ENCODE measurements at regions not wholly inside any gene's neighbourhood (a gene's known extent, or its start where the extent isn't known, plus 50 kb on each side); places are given as distances from the start of the nearest gene placed in this dataset.
"Not testable (repeated sequence)": the region's sequence is repeated elsewhere in the genome, so short reads cannot be mapped to it uniquely, and the experiment has no call there.

GRCh38 chr6:68197356-68197755, 437.7 kb upstream of the ADGRB3 start:
- no peaks in the 10 kb centered on the region for H3K27me3 Mint-ChIP-seq
- H3K36me3 ChIP-seq (ENCODE audit: insufficient read depth, low read length): no peaks in the 10 kb centered on the region
- no peak overlapping the region for H3K4me3 Mint-ChIP-seq
- intact Hi-C loops (cut with micrococcal nuclease): no loop called here
- no peaks in the 10 kb centered on the region for H3K36me3 Mint-ChIP-seq
- no peaks in the 10 kb centered on the region for H3K27me3 ChIP-seq (ENCODE audit: insufficient read depth, low read length)
- no peaks in the 10 kb centered on the region for H3K4me1 ChIP-seq (ENCODE audit: insufficient read depth, low read length)
- CTCF ChIA-PET (ENCODE audit: partially characterized antibody): no interaction called here
- no peak overlapping the region for H3K27ac Mint-ChIP-seq
- no peak overlapping the region for H3K27ac ChIP-seq (ENCODE audit: low read depth, low read length)
- DNase-seq: no peak
- H3K4me1 Mint-ChIP-seq: no peaks in the 10 kb centered on the region
- H3K9me3 Mint-ChIP-seq: peaks cover 0 to 21% (median 6%) of the 10 kb centered on the region in 8 donors
- no peaks in the 10 kb centered on the region for H3K9me3 ChIP-seq (ENCODE audit: control insufficient read depth in 1 of 2, low read length in 2 of 2)
- H3K4me3 ChIP-seq (ENCODE audit: low read length in 2 of 2): no peak overlapping the region
- POLR2A ChIA-PET (ENCODE audit: partially characterized antibody): no interaction called here

GRCh38 chr6:68196645-68197044, 438.4 kb upstream of the ADGRB3 start:
- H3K36me3 ChIP-seq (ENCODE audit: insufficient read depth, low read length): no peaks in the 10 kb centered on the region
- Mint-ChIP-seq H3K9me3 (peaks cover 0 to 21% (median 6%) of the 10 kb centered on the region in 8 donors), H3K27me3 (no peaks in the 10 kb centered on the region), H3K4me3 (no peak overlapping the region), H3K4me1 (no peaks in the 10 kb centered on the region), H3K27ac (no peak overlapping the region), H3K36me3 (no peaks in the 10 kb centered on the region)
- ChIA-PET POLR2A (ENCODE audit: partially characterized antibody) (no interaction called here), CTCF (ENCODE audit: partially characterized antibody) (no interaction called here)
- intact Hi-C loops (cut with micrococcal nuclease): no loop called here
- H3K4me1 ChIP-seq (ENCODE audit: insufficient read depth, low read length): no peaks in the 10 kb centered on the region
- no peaks in the 10 kb centered on the region for H3K27me3 ChIP-seq (ENCODE audit: insufficient read depth, low read length)
- no peaks in the 10 kb centered on the region for H3K9me3 ChIP-seq (ENCODE audit: control insufficient read depth in 1 of 2, low read length in 2 of 2)
- no peak overlapping the region for H3K27ac ChIP-seq (ENCODE audit: low read depth, low read length)
- DNase-seq: no peak
- H3K4me3 ChIP-seq (ENCODE audit: low read length in 2 of 2): no peak overlapping the region

GRCh38 chr6:68195753-68196152, 439.3 kb upstream of the ADGRB3 start:
- H3K4me3 ChIP-seq (ENCODE audit: low read length in 2 of 2); H3K9me3 ChIP-seq (ENCODE audit: control insufficient read depth in 1 of 2, low read length in 2 of 2); H3K4me1 Mint-ChIP-seq; H3K36me3 Mint-ChIP-seq; POLR2A ChIA-PET (ENCODE audit: partially characterized antibody); H3K4me1 ChIP-seq (ENCODE audit: insufficient read depth, low read length); intact Hi-C loops (cut with micrococcal nuclease); H3K27me3 Mint-ChIP-seq; H3K27ac ChIP-seq (ENCODE audit: low read depth, low read length); H3K36me3 ChIP-seq (ENCODE audit: insufficient read depth, low read length); DNase-seq; H3K27ac Mint-ChIP-seq; H3K27me3 ChIP-seq (ENCODE audit: insufficient read depth, low read length); CTCF ChIA-PET (ENCODE audit: partially characterized antibody); H3K4me3 Mint-ChIP-seq: not testable (repeated sequence)
- H3K9me3 Mint-ChIP-seq: peaks cover 0 to 21% (median 5%) of the 10 kb centered on the region in 8 donors

GRCh38 chr6:68194846-68195478, 440.1 kb upstream of the ADGRB3 start:
- no peaks in the 10 kb centered on the region for H3K4me1 ChIP-seq (ENCODE audit: insufficient read depth, low read length)
- H3K27ac ChIP-seq (ENCODE audit: low read depth, low read length): no peak overlapping the region
- Mint-ChIP-seq H3K4me1 (no peaks in the 10 kb centered on the region), H3K9me3 (peaks cover 0 to 20% (median 5%) of the 10 kb centered on the region in 8 donors), H3K27me3 (no peaks in the 10 kb centered on the region), H3K27ac (no peak overlapping the region), H3K36me3 (no peaks in the 10 kb centered on the region), H3K4me3 (no peak overlapping the region)
- H3K9me3 ChIP-seq (ENCODE audit: control insufficient read depth in 1 of 2, low read length in 2 of 2): no peaks in the 10 kb centered on the region
- ChIA-PET POLR2A (ENCODE audit: partially characterized antibody) (no interaction called here), CTCF (ENCODE audit: partially characterized antibody) (no interaction called here)
- DNase-seq: no peak
- intact Hi-C loops (cut with micrococcal nuclease): no loop called here
- no peak overlapping the region for H3K4me3 ChIP-seq (ENCODE audit: low read length in 2 of 2)
- H3K27me3 ChIP-seq (ENCODE audit: insufficient read depth, low read length): no peaks in the 10 kb centered on the region
- H3K36me3 ChIP-seq (ENCODE audit: insufficient read depth, low read length): no peaks in the 10 kb centered on the region

- Histone ChIP-seq H3K9me3 (ENCODE audit: control insufficient read depth in 1 of 2, low read length in 2 of 2) (no peaks in the 10 kb centered on the region), H3K36me3 (ENCODE audit: insufficient read depth, low read length) (no peaks in the 10 kb centered on the region), H3K4me1 (ENCODE audit: insufficient read depth, low read length) (no peaks in the 10 kb centered on the region), H3K27me3 (ENCODE audit: insufficient read depth, low read length) (no peaks in the 10 kb centered on the region), H3K27ac (ENCODE audit: low read depth, low read length) (no peak overlapping the region), H3K4me3 (ENCODE audit: low read length in 2 of 2) (no peak overlapping the region)
- Mint-ChIP-seq H3K27me3 (no peaks in the 10 kb centered on the region), H3K4me3 (no peak overlapping the region), H3K9me3 (peaks cover 0 to 20% (median 3%) of the 10 kb centered on the region in 8 donors), H3K36me3 (no peaks in the 10 kb centered on the region), H3K4me1 (no peaks in the 10 kb centered on the region), H3K27ac (no peak overlapping the region)
- peak in 1 of 5 donors; percentile 22 for DNase-seq
- ChIA-PET CTCF (ENCODE audit: partially characterized antibody) (interaction anchor here (0.7 kb wide), 1 partner anchor 11 kb away, joined by 3 read pairs; no protein-coding TSS in a partner anchor), POLR2A (ENCODE audit: partially characterized antibody) (no interaction called here)
- intact Hi-C loops (cut with micrococcal nuclease): no loop called here
Observed at GRCh38 chr6:68192988-68193387, 442.1 kb upstream of the ADGRB3 start.

- ChIA-PET POLR2A (ENCODE audit: partially characterized antibody) (no interaction called here), CTCF (ENCODE audit: partially characterized antibody) (no interaction called here)
- H3K27ac Mint-ChIP-seq: no peak overlapping the region
- H3K36me3 Mint-ChIP-seq: no peaks in the 10 kb centered on the region
- Histone ChIP-seq H3K4me3 (ENCODE audit: low read length in 2 of 2) (no peak overlapping the region), H3K27ac (ENCODE audit: low read depth, low read length) (no peak overlapping the region), H3K9me3 (ENCODE audit: control insufficient read depth in 1 of 2, low read length in 2 of 2) (no peaks in the 10 kb centered on the region), H3K4me1 (ENCODE audit: insufficient read depth, low read length) (no peaks in the 10 kb centered on the region), H3K36me3 (ENCODE audit: insufficient read depth, low read length) (no peaks in the 10 kb centered on the region), H3K27me3 (ENCODE audit: insufficient read depth, low read length) (no peaks in the 10 kb centered on the region)
- no peaks in the 10 kb centered on the region for H3K4me1 Mint-ChIP-seq
- H3K4me3 Mint-ChIP-seq: no peak overlapping the region
- intact Hi-C loops (cut with micrococcal nuclease): no loop called here
- H3K9me3 Mint-ChIP-seq: peaks cover 0 to 9% (median 3%) of the 10 kb centered on the region in 8 donors
- no peak for DNase-seq
- no peaks in the 10 kb centered on the region for H3K27me3 Mint-ChIP-seq
Observed at GRCh38 chr6:68189217-68189815, 445.8 kb upstream of the ADGRB3 start.

- intact Hi-C loops (cut with micrococcal nuclease): no loop called here
- H3K9me3 Mint-ChIP-seq: peaks cover 0 to 8% (median 3%) of the 10 kb centered on the region in 8 donors
- Histone ChIP-seq H3K36me3 (ENCODE audit: insufficient read depth, low read length) (no peaks in the 10 kb centered on the region), H3K4me3 (ENCODE audit: low read length in 2 of 2) (no peak overlapping the region), H3K4me1 (ENCODE audit: insufficient read depth, low read length) (no peaks in the 10 kb centered on the region), H3K9me3 (ENCODE audit: control insufficient read depth in 1 of 2, low read length in 2 of 2) (no peaks in the 10 kb centered on the region), H3K27ac (ENCODE audit: low read depth, low read length) (no peak overlapping the region), H3K27me3 (ENCODE audit: insufficient read depth, low read length) (no peaks in the 10 kb centered on the region)
- DNase-seq: no peak
- CTCF ChIA-PET (ENCODE audit: partially characterized antibody): no interaction called here
- no peak overlapping the region for H3K4me3 Mint-ChIP-seq
- H3K27ac Mint-ChIP-seq: no peak overlapping the region
- H3K27me3 Mint-ChIP-seq: no peaks in the 10 kb centered on the region
- no peaks in the 10 kb centered on the region for H3K4me1 Mint-ChIP-seq
- no peaks in the 10 kb centered on the region for H3K36me3 Mint-ChIP-seq
- POLR2A ChIA-PET (ENCODE audit: partially characterized antibody): no interaction called here
Observed at GRCh38 chr6:68186870-68187269, 448.2 kb upstream of the ADGRB3 start.
